ENCODE measurements at regions not wholly inside any gene's neighbourhood (a gene's known extent, or its start where the extent isn't known, plus 50 kb on each side); places are given as distances from the start of the nearest gene placed in this dataset.

DNA sequence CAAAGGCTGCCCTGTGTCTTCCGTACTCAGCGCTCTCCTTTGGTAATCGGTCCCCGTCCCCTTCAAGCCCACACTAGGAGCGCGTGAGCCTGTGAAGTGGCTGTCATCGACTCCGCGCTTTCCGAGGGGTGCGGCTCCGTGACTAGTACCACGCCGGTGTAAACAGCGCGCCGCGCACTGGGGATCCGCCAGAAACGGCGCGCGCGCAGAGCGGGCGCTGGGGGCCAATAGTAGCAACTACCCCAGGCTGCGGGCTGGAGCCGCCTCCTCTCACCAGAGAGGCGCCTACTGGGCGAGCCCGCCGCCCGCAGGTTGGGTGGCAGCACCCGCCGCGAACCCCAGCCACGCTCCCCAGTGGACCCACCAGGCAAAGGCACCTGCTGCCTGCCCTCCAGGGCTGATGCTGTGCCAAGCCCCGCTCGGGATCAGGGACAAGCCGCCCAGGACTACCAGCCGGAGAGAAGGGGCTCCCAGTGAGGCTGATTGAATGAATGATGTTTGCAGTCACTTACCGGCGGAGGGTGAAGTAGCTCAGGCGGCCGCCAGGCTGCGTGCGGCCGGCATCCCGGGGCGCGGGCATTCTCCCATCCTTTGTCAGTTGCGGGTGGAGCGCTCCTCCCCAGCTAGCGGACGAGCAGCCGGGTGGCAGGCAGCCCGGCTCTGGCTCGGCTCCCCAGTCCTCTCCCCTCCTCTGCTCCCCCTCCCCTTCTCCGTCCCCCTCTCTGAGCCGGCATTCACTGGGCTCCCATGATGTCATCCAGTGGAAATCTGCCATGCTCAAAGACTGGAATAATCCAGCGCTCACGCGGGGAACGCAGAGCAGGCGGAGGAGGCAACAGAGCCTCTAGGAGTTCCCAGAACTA is 370.3 kb upstream of the SMIM31 start:
- TF ChIP-seq EZH2phosphoT487 (IDR thresholded peaks at IDR 0.05; ENCODE audit: borderline replicate concordance, low read depth, low read length) (no peak), CTCF (conservative IDR thresholded peaks at IDR 0.05; ENCODE audit: low read length) (no peak)

Measured in OCI-LY7 (cell line).